GM19395 (cell line): ENCODE measurements at regions not wholly inside any gene's neighbourhood (a gene's known extent, or its start where the extent isn't known, plus 50 kb on each side); places are given as distances from the start of the nearest gene placed in this dataset.
A peak's percentile ranks its signal among the peaks of the same experiment; 100 is the strongest.
"Not testable (repeated sequence)": the region's sequence is repeated elsewhere in the genome, so short reads cannot be mapped to it uniquely, and the experiment has no call there.

Source experiments
- ATAC-seq: cut with Tn5 transposase; IDR thresholded peaks from one replicate; pipeline ENCODE4 v1.9.1; 2021; ENCODE audit warnings: mild to moderate bottlenecking, moderate library complexity; ENCODE audit not compliant: unreplicated experiment

- no peak for ATAC-seq
These were observed 436.6 kb upstream of the GBE1 start for GRCh38 chr3:82198009-82198408.

GRCh38 chr3:82196645-82197044 is 435.2 kb upstream of the GBE1 start:
- no peak for ATAC-seq

- no peak for ATAC-seq
These were observed 433.4 kb upstream of the GBE1 start for GRCh38 chr3:82194870-82195269.

GRCh38 chr3:82186017-82186416 is 424.6 kb upstream of the GBE1 start:
- ATAC-seq = no peak

- no peak for ATAC-seq
These were observed 417.8 kb upstream of the GBE1 start for GRCh38 chr3:82179291-82179690.

GRCh38 chr3:82178291-82178690 is 416.8 kb upstream of the GBE1 start:
- no peak for ATAC-seq

GRCh38 chr3:82177774-82178173 is 416.3 kb upstream of the GBE1 start:
- ATAC-seq = no peak

GRCh38 chr3:82165266-82165665 is 403.8 kb upstream of the GBE1 start:
- ATAC-seq = no peak

- ATAC-seq = peak; percentile 69
These were observed 402.6 kb upstream of the GBE1 start for GRCh38 chr3:82163907-82164520.

GRCh38 chr3:82157952-82158351 is 396.5 kb upstream of the GBE1 start:
- no peak for ATAC-seq

GRCh38 chr3:82153892-82154291 is 392.4 kb upstream of the GBE1 start:
- not testable (repeated sequence) for ATAC-seq

- no peak for ATAC-seq
These were observed 384.3 kb upstream of the GBE1 start for GRCh38 chr3:82145742-82146141.

- no peak for ATAC-seq
These were observed 383.4 kb upstream of the GBE1 start for GRCh38 chr3:82144811-82145210.

GRCh38 chr3:82143661-82144412 is 382.4 kb upstream of the GBE1 start:
- ATAC-seq = no peak

GRCh38 chr3:82141592-82141991 is 380.1 kb upstream of the GBE1 start:
- no peak for ATAC-seq

GRCh38 chr3:82137861-82138260 is 376.4 kb upstream of the GBE1 start:
- no peak for ATAC-seq

GRCh38 chr3:82137050-82137449 is 375.6 kb upstream of the GBE1 start:
- ATAC-seq = no peak

GRCh38 chr3:82133070-82133606 is 371.7 kb upstream of the GBE1 start:
- ATAC-seq = peak; percentile 90

GRCh38 chr3:82132210-82133069 is 371.0 kb upstream of the GBE1 start:
- ATAC-seq = peak; percentile 8

GRCh38 chr3:82130046-82130445 is 368.6 kb upstream of the GBE1 start:
- peak; percentile 49 for ATAC-seq

- no peak for ATAC-seq
These were observed 367.9 kb upstream of the GBE1 start for GRCh38 chr3:82129221-82129801.
